Endothelial cell of umbilical vein (primary cell): ENCODE measurements at regions not wholly inside any gene's neighbourhood (a gene's known extent, or its start where the extent isn't known, plus 50 kb on each side); places are given as distances from the start of the nearest gene placed in this dataset.

Experiments
- BruUV-seq: library from RNA; stranded (reverse); fragments of 400-500 nt; replicated peaks from 2 replicates; lab custom pipeline; 2021; lab: Mats Ljungman, UMichigan
- CTCF ChIA-PET: fragments of 300-600, 350-600 bp; sonication (Branson Sonifier 250); formaldehyde crosslinking; loops from one replicate; lab custom pipeline; 2021; ENCODE audit warnings: antibody characterized with exemption, inconsistent platforms; lab: Charles Lee
- POLR2A ChIA-PET: fragments of 300-600, 350-600 bp; sonication (Branson Sonifier 250); formaldehyde crosslinking; loops from one replicate; lab custom pipeline; 2021; ENCODE audit warnings: antibody characterized with exemption, inconsistent platforms; lab: Charles Lee
- DNase-seq: peaks from one replicate; pipeline ENCODE4 v3.0.0-alpha.2; 2011; ENCODE audit warnings: low read depth, low spot score
- FAIRE-seq: peaks from 2 replicates; lab custom pipeline; 2011; peaks lifted over from hg19 to GRCh38; lab: Jason Lieb, UNC
- H2AFZ ChIP-seq: 2 replicates; pipeline ENCODE4 v1.6.0; 2012; ENCODE audit warnings: low read depth, low read length, control low read depth, inconsistent platforms
- H3K27ac ChIP-seq: 2 replicates; pipeline ENCODE4 v1.5.1; 2011; ENCODE audit warnings: low read depth, mild to moderate bottlenecking, control low read depth, low read length, moderate library complexity; ENCODE audit not compliant: insufficient read depth
- H3K27me3 ChIP-seq, 2 experiments: 2 replicates each; pipeline versions ENCODE4 v1.6.0 to v1.6.1; 2011; ENCODE audit warnings: low read length in 2 of 2, mixed read lengths in 1 of 2; ENCODE audit not compliant: control insufficient read depth in 2 of 2, insufficient read depth in 2 of 2
- H3K36me3 ChIP-seq, 2 experiments: 2 replicates in 1 of 2; 3 replicates in 1 of 2; pipeline ENCODE4 v1.5.1; 2011; ENCODE audit warnings: low read length in 2 of 2, mild to moderate bottlenecking in 1 of 2, moderate library complexity in 1 of 2; ENCODE audit not compliant: control insufficient read depth in 2 of 2, insufficient read depth in 2 of 2; ENCODE audit errors: extremely low read depth in 1 of 2
- H3K4me1 ChIP-seq: 3 replicates; pipeline ENCODE4 v1.5.1; 2011; ENCODE audit warnings: mild to moderate bottlenecking, low read length; ENCODE audit not compliant: control insufficient read depth, insufficient read depth; ENCODE audit errors: extremely low read depth
- H3K4me2 ChIP-seq: 2 replicates; pipeline ENCODE4 v1.6.1; 2011; ENCODE audit warnings: low read length, control low read depth, mixed read lengths; ENCODE audit not compliant: insufficient read depth
- H3K4me3 ChIP-seq, 3 experiments: fragments of 200-600 bp in 1 of 3; sonication (generic), shearing (Covaris generic) in 1 of 3; replicated peaks in 1 of 3; 2 replicates each; pipeline ENCODE4 v1.5.1; 2011 to 2016; ENCODE audit warnings: control low read depth in 3 of 3, low read length in 3 of 3, mild to moderate bottlenecking in 2 of 3, inconsistent platforms in 1 of 3, low read depth in 1 of 3, moderate library complexity in 1 of 3; ENCODE audit not compliant: insufficient read depth in 1 of 3
- H3K79me2 ChIP-seq: 2 replicates; pipeline ENCODE4 v1.6.0; 2012; ENCODE audit warnings: low read length, inconsistent platforms; ENCODE audit not compliant: control insufficient read depth, insufficient read depth
- H3K9ac ChIP-seq: replicated peaks from 2 replicates; pipeline ENCODE3; 2011; ENCODE audit warnings: low read length, control low read depth; ENCODE audit not compliant: insufficient read depth; ENCODE audit errors: extremely low read depth
- H3K9me1 ChIP-seq: replicated peaks from 3 replicates; pipeline ENCODE4 v1.6.0; 2011; ENCODE audit warnings: mild to moderate bottlenecking, low read length; ENCODE audit not compliant: control insufficient read depth, insufficient read depth; ENCODE audit errors: extremely low read depth
- H3K9me3 ChIP-seq: replicated peaks from 2 replicates; pipeline ENCODE4 v1.5.1; 2012; ENCODE audit warnings: low read length, inconsistent platforms; ENCODE audit not compliant: control insufficient read depth, insufficient read depth
- H4K20me1 ChIP-seq: replicated peaks from 2 replicates; pipeline ENCODE3; 2011; ENCODE audit warnings: mild to moderate bottlenecking, low read length; ENCODE audit not compliant: control insufficient read depth, insufficient read depth; ENCODE audit errors: extremely low read depth
- EZH2 ChIP-seq: IDR thresholded peaks from 2 replicates; pipeline ENCODE4 v1.6.1; 2012; ENCODE audit warnings: borderline replicate concordance, low read depth, mild to moderate bottlenecking, moderate library complexity, low read length, inconsistent platforms; ENCODE audit not compliant: severe bottlenecking
- FOS ChIP-seq: IDR thresholded peaks from 2 replicates; pipeline ENCODE4 v1.6.1; 2011; ENCODE audit warnings: mild to moderate bottlenecking, low read length, moderate library complexity, borderline replicate concordance; ENCODE audit not compliant: insufficient read depth
- GATA2 ChIP-seq: IDR thresholded peaks from 2 replicates; pipeline ENCODE4 v1.7.0; 2011; ENCODE audit warnings: low read depth, mild to moderate bottlenecking, moderate library complexity, mixed read lengths, low read length; ENCODE audit not compliant: insufficient read length, insufficient read depth
- JUN ChIP-seq: IDR thresholded peaks from 2 replicates; pipeline ENCODE4 v1.6.1; 2011; ENCODE audit warnings: borderline replicate concordance, low read depth; ENCODE audit not compliant: insufficient read length, insufficient read depth
- MYC ChIP-seq: IDR thresholded peaks from one replicate; pipeline ENCODE4 v1.6.1; 2011; ENCODE audit warnings: mild to moderate bottlenecking, low read depth, low read length
- POLR2A ChIP-seq: IDR thresholded peaks from 2 replicates; pipeline ENCODE4 v1.6.1; 2012; ENCODE audit warnings: low read depth, mild to moderate bottlenecking, control low read depth, low read length
- POLR2AphosphoS5 ChIP-seq: IDR thresholded peaks from 2 replicates; pipeline ENCODE4 v1.6.1; 2012; ENCODE audit warnings: low read depth, mild to moderate bottlenecking, control low read depth, low read length, moderate library complexity; ENCODE audit not compliant: insufficient read depth
- dilution Hi-C: fragments of 300-500 bp; cut with MboI; formaldehyde crosslinking; loops from one replicate; pipeline ENCODE4 v1.15.0; 2019; ENCODE audit warnings: low sequenced_read_pairs; ENCODE audit not compliant: extremely low pct_ligation_motif_present
- intact Hi-C: fragments of 100-400 bp; cut with micrococcal nuclease; formaldehyde crosslinking; loops from one replicate; pipeline ENCODE4 v1.10.0; 2022
- TF ChIP-seq, protein P1 (sequence below), 2 donors: IDR thresholded peaks; 1 replicate in 1 of 2; 2 replicates in 1 of 2; pipeline ENCODE4 v1.5.1; 2011; ENCODE audit warnings: low read length in 2 of 2, mild to moderate bottlenecking in 2 of 2, moderate library complexity in 2 of 2, control low read depth in 1 of 2, inconsistent platforms in 1 of 2, low read depth in 1 of 2; ENCODE audit not compliant: insufficient read depth in 1 of 2; ENCODE audit errors: extremely low read depth in 1 of 2
- TF ChIP-seq, protein P2 (sequence below): IDR thresholded peaks from 2 replicates; pipeline ENCODE4 v1.6.1; 2011; ENCODE audit not compliant: insufficient read depth, insufficient read length

DNA sequence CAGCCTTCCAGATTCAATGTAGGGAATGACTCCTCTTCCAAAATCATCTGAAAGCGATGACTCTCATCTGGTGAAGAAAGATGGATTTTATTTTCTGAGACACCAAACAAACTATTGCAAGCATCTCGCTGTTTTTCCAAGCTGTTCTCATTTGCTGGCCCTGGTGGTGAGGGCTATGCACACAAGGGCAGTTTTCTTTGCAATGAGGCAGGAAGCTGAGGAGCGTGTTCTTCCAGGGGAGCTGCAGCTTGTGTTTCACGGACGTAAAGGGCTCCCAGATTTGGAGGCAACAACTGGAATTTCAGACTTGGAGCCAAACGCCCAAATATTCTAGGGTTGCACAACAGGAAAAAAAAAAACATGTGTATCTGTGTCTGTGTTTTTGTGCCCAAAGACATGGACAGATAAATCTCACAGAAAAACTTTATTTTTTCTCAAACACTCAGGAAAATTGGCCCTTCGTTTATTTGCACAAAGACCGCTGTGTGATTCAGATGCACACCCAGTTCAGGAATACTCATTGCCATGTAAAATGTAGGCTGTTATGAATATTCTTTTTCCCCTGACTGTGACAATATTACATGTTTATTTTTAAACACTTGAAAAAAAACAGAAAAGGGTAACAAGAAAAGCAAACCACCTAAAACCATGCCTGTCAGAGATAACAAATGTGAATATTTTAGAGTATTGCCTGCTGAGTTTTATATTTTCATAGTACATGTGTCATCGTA, 151.3 kb downstream of the GAS1 start:
- POLR2A ChIA-PET: no interaction called here
- Histone ChIP-seq H3K4me1 (no peaks in the 10 kb centered on the region), H3K9ac (no peak overlapping the region), H3K79me2 (no peaks in the 10 kb centered on the region), H3K27ac (no peak overlapping the region), H3K36me3 (no peaks in the 10 kb centered on the region), H4K20me1 (no peaks in the 10 kb centered on the region), H3K9me1 (no peaks in the 10 kb centered on the region), H3K27me3 (no peaks in the 10 kb centered on the region), H3K4me3 (no peak overlapping the region), H3K9me3 (no peaks in the 10 kb centered on the region), H3K4me2 (no peak overlapping the region), H2AFZ (no peak overlapping the region)
- no TSS peak for BruUV-seq
- TF ChIP-seq, protein P1, sequence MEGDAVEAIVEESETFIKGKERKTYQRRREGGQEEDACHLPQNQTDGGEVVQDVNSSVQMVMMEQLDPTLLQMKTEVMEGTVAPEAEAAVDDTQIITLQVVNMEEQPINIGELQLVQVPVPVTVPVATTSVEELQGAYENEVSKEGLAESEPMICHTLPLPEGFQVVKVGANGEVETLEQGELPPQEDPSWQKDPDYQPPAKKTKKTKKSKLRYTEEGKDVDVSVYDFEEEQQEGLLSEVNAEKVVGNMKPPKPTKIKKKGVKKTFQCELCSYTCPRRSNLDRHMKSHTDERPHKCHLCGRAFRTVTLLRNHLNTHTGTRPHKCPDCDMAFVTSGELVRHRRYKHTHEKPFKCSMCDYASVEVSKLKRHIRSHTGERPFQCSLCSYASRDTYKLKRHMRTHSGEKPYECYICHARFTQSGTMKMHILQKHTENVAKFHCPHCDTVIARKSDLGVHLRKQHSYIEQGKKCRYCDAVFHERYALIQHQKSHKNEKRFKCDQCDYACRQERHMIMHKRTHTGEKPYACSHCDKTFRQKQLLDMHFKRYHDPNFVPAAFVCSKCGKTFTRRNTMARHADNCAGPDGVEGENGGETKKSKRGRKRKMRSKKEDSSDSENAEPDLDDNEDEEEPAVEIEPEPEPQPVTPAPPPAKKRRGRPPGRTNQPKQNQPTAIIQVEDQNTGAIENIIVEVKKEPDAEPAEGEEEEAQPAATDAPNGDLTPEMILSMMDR (IDR thresholded peaks at IDR 0.05; ENCODE audit: extremely low read depth in 1 of 2, insufficient read depth in 1 of 2, low read depth in 1 of 2, low read length in 2 of 2): no peak
- no peak for TF ChIP-seq FOS
- no peak for TF ChIP-seq MYC
- TF ChIP-seq POLR2AphosphoS5: no peak
- no peak for TF ChIP-seq JUN
- no peak for TF ChIP-seq POLR2A
- TF ChIP-seq EZH2: no peak
- TF ChIP-seq GATA2: no peak
- TF ChIP-seq, protein P2, sequence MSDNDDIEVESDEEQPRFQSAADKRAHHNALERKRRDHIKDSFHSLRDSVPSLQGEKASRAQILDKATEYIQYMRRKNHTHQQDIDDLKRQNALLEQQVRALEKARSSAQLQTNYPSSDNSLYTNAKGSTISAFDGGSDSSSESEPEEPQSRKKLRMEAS: no peak
- dilution Hi-C loops: no loop called here
- no peak for DNase-seq
- intact Hi-C loops: no loop called here
- CTCF ChIA-PET: no interaction called here
- no peak for FAIRE-seq
